Fibroblast of the conjunctiva (primary cell): ENCODE measurements at regions not wholly inside any gene's neighbourhood (a gene's known extent, or its start where the extent isn't known, plus 50 kb on each side); places are given as distances from the start of the nearest gene placed in this dataset.

Source experiments
- DNase-seq: peaks from one replicate; pipeline ENCODE4 v3.0.0-alpha.2; 2010; ENCODE audit warnings: low read depth

DNA sequence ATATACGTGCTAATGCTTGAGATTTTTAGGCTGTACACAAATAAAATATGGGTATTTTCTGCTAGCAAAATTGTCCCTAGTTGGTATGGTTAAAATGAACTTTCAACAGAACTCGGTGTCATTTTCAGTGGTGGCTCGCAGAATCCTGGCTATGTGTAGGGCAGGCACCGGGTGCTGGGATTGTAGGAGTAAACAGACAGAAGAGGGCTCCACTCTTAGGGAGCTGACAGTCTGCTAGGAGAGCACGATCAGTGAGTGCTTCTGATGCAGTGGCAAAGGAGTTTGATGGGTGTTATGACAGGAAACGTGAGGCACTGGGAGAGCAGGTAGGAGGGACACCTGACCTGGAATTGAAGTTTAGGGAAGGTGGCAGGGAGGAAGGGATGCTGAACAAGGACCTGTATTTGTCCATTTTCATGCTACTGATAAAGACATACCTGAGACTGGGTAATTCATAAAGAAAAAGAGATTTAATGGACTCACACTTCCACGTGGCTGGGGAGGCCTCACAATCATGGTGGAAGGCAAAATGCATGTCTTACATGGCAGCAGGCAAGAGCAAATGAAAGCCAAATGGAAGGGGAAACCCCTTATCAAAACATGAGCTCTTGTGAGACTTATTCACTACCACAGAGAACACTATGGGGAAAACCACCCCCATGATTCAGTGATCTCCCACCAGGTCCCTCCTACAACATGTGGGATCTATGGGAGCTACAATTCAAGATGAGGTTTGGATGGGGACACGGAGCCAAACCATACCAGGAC is 105.4 kb upstream of the LCLAT1 start:
- DNase-seq, result no peak

GRCh38 chr2:30346471-30347169 is 100.4 kb upstream of the LCLAT1 start:
- DNase-seq, result no peak

DNA sequence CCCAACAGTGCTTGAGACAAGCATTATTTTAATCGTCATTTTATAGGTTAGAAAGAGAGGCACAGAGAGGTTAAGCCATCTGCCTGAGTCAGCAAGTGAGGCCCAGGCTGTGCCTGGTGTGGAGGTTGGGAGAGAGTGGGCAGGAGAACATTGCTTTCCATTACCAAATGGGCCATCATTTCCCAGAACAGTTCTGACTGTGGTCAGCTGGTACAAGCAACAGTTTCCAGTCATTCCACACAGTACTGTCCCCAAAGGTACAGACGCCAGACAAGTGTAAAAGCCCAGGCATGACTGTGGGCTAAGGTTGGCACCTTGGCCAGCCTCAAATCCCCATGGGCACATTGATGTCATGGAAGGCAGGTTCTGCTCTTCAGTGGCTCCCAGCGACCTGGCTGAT is 98.2 kb upstream of the LCLAT1 start:
- no peak for DNase-seq

- DNase-seq, result no peak
Measured at GRCh38 chr2:30349691-30350090, 97.4 kb upstream of the LCLAT1 start.

GRCh38 chr2:30351116-30351515 is 95.9 kb upstream of the LCLAT1 start:
- no peak for DNase-seq

DNA sequence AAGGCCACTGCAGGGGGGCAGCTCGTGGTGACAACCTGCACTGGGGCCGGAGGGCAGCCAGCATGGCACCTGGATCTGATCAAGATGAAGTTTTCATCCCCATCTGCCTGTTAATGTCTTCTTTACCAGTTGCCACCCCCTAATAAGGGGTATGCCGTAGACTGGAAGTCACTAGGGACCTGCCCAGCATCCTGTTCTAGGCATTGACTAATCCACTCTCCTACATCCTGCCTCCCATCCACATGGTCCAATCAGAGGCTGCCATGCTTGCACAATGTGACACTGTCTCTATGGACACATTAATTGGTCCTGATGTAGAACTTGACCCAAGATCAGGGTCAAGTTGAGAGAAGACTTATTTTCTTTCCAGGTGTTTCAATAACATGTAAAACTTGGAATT is 95.1 kb upstream of the LCLAT1 start:
- no peak for DNase-seq

DNA sequence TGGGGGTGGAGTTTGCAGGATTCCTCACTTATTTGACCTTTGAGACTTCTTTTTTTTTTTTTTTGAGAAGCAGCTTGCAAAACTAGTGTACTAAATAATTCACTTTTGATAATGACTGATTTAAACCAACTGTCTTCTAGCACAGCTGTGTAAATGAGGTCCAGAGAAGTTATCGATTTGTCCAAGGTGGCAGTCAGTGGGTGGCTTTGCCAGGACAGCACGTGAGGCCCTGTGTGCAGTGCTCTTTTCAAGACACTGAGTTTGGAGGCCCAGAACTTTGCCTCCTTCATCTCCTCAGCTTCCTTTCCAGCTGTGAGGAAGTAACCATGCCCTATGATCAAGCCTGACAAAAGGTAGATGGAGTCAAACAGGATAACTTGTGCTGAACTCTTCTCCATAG is 92.9 kb upstream of the LCLAT1 start:
- no peak for DNase-seq

DNA sequence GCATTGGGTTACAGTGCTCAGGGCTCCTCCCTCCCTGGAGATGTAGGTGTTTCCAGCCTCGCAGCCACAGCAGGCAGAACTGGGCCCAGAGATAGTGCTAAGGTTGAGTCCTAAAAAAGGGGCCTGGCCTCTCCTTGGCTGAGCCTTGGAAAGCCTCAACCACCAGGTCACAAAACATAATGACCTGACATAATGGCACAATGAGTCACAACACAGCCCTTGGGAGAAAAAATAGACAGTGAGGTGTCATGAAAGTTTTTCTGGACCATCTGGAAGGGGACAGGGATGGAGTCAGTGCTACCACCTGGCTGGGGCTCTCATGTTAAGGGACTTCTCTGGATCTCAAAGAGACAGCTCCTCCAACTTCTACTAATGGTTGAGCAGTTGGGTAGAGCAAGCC is 92.4 kb upstream of the LCLAT1 start:
- no peak for DNase-seq

DNA sequence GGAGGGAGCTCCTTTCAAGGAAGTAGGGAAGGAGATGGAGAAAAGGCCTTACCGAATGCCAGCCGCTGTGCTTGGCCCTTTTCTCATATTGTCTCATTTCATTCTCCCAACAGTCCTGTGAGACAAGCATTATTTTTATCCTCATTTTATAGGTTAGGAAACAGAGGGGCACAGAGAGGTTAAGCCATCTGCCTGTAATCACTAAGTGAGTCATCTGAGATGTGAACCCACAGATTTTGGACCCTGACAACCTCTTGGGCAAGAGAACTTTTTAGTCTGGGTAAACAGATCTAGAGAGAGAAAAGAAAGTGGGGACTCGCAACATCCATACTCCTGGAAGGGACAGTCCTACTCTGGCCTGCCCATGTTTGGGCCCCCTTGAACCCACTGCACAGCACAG is 91.7 kb upstream of the LCLAT1 start:
- DNase-seq, result no peak

DNA sequence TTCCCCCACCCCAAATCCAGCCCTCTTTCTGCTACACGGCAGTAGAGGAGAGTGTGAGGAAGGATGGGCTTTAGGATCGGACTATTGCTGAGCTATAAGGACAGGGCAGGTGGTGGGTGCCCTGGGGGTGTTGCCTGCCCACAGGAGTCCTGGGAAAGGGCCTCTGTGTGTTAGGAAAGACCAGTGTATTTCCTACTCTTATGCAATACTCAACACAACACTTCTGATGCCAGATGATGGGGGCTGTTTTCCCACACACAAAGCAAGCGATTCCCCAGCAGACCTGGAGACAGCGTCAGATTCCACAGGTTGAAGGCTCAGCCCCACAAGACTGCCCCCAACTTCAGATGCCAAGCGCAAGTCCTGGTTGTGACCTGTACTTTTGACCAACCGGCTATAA is 91.0 kb upstream of the LCLAT1 start:
- no peak for DNase-seq

GRCh38 chr2:30356776-30357175 is 90.3 kb upstream of the LCLAT1 start:
- DNase-seq, result no peak

DNA sequence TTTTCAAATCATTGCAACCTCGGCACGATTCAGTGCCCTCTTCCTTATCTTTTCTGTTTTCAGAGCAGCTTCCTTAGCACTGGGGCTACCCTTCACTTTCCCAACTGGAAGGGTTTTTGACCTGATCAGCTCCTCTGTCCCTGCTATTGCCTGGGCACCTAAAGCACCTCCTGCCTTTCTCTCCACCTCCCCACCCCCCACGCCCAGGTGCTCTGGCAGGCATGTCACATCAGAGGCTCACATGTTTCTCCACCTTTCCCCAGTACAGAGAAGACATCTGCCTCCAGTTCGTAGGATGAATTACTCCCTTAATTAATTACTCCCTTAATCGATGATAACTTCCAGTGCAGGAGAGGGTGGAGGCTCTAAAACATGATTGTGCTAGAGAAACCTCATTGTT is 88.7 kb upstream of the LCLAT1 start:
- no peak for DNase-seq

DNA sequence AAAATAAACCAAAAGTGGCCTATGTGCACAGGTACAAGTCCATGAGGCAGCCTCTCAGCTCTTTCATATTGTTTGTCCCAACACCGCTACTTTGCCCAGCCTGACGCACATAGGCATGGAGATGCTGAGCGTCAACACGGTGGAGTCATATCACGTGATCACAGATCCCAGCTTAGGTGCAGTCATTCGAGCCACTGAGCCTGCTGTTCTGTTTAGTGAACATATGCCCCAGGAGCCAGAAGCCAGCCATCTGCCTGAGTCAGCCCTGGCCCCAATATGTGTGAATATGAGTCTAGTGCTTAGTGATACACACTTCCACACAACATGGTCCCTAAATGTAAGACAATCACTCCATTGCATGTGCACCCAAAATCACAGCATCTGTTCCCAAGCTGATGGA is 88.2 kb upstream of the LCLAT1 start:
- no peak for DNase-seq

DNA sequence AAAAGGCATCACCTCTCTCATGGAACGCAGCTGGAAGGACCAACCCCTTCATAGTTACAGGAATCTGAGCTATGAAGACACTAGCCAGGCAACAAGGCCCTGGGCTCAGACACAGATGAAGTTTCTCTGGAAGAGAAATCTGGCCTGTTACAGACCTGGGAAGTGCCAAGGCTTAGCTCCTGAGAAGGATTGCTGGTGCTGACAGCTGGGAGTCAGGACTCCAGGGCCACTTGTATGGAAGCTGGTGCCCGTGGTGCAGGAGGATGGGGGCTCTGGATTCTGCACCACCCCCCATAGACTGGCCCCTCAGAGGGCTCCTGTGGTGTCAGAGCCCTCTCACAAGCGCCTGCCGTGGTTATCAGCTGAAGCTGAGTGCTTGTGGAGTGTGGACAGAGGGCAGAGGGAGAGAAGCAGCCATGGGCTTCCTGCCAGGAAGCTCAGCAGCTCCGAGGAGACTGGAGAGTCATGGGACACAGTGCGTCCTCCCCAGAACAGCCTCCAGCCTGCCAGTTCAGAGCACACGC is 87.3 kb upstream of the LCLAT1 start:
- no peak for DNase-seq

GRCh38 chr2:30361751-30362394 is 85.2 kb upstream of the LCLAT1 start:
- DNase-seq, result no peak

DNA sequence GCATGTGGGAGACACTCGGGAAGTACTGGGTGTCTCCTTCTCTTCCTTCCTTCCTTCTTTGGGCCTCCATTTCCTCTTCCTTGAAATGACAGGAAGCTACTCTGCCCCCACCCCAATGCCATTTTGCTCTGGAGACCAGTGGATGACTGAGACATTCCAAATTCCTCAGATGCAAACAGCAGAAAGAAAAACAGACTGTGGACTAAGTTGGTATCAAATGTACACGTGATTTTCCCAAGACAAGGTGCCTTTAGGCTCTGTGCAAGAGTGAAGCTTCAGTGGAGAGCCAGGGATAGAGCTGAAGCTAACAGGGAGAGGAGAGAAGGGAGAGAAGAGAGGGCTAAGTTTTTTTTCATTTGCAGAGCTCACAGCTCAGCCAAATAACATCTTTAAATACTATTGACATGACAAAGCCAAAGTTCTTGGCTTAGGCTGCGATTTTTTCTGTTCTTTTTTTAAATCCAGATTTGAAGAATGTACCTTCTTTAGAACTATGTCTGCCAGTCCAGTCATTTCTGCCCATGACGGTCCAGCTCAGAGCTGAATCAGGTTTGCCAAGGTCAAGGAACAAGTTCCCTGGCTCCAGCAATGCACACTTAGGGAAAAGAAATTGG is 84.5 kb upstream of the LCLAT1 start:
- no peak for DNase-seq

- no peak for DNase-seq
Measured at GRCh38 chr2:30363406-30363805, 83.6 kb upstream of the LCLAT1 start.

DNA sequence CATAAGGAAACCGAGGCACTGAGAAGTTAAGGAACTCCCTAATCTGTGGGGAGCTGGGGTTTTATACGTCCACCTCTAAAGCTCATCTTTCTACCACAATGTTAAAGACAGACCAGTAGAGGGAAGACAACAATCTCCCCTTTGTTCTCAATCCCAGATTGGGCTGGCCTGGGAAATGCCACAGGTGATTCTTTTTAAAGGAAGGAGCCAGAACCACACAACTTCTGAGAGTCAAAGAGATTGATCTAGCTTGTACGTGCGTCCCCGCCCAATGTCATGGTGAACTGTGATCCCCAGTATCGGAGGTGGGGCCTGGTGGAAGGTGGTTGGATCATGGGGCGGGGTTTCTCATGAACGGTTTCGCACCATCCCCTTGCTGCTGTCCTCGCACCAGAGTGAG is 81.8 kb upstream of the LCLAT1 start:
- no peak for DNase-seq

DNA sequence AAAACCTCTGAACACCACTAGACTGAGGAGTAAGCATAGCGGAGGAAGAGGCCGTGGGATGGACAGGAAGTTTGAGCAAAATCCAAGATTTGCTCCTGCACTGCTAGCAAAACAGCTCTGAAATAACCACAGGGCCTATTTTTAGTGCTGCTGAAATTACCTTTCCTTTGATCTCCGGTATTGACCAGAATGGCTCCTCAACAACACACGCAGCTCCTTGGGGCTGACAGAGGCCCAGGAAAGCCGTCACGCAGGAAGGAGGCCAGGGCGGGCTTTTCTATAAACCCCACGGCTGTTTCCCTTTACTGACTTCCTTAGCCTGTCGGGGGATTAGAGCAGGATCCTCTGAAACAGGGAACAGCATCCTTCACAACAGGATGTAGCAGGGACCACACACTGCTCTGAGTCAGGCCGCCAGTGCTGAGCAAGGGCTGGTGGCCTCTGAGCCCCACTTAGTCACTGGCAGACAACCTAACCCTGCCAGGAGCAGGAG is 80.8 kb upstream of the LCLAT1 start:
- no peak for DNase-seq

- no peak for DNase-seq
Measured at GRCh38 chr2:30367232-30368070, 79.6 kb upstream of the LCLAT1 start.

- DNase-seq, result no peak
Measured at GRCh38 chr2:30368258-30368657, 78.8 kb upstream of the LCLAT1 start.
